WTC11 (cell line): ENCODE measurements at regions not wholly inside any gene's neighbourhood (a gene's known extent, or its start where the extent isn't known, plus 50 kb on each side); places are given as distances from the start of the nearest gene placed in this dataset.
"Not testable (repeated sequence)": the region's sequence is repeated elsewhere in the genome, so short reads cannot be mapped to it uniquely, and the experiment has no call there.

ENCODE experiments used
- ATAC-seq: fragments of 200-7000 bp; cut with Tn5 transposase; 2 replicates; pipeline ENCODE4 v1.10.0; 2021; ENCODE audit warnings: mild to moderate bottlenecking, moderate library complexity
- CTCF ChIA-PET: fragments of 300-600 bp; sonication (Branson Sonifier 250); formaldehyde crosslinking; loops from one replicate; lab custom pipeline; 2021; ENCODE audit warnings: antibody characterized with exemption; lab: Charles Lee
- POLR2A ChIA-PET: fragments of 350-600 bp; sonication (Branson Sonifier 250); formaldehyde crosslinking; loops from one replicate; lab custom pipeline; 2021; ENCODE audit warnings: antibody characterized with exemption; lab: Charles Lee
- DNase-seq: peaks from one replicate; pipeline ENCODE4 v3.0.0; 2021; ENCODE audit warnings: low spot score
- H3K27ac Mint-ChIP-seq: 2 replicates; pipeline ENCODE4 v1.8.0; 2021; ENCODE audit warnings: mixed read lengths
- H3K27me3 Mint-ChIP-seq: 2 replicates; pipeline ENCODE4 v1.8.0; 2021; ENCODE audit warnings: low read depth, mild to moderate bottlenecking, moderate library complexity, mixed read lengths
- H3K36me3 Mint-ChIP-seq: 2 replicates; pipeline ENCODE4 v1.8.0; 2021; ENCODE audit warnings: mixed read lengths
- H3K4me1 Mint-ChIP-seq: 2 replicates; pipeline ENCODE4 v1.8.0; 2022; ENCODE audit warnings: mixed read lengths
- H3K4me3 Mint-ChIP-seq: 2 replicates; pipeline ENCODE4 v1.8.0; 2021; ENCODE audit warnings: mild to moderate bottlenecking, moderate library complexity, mixed read lengths
- H3K9me3 Mint-ChIP-seq: 2 replicates; pipeline ENCODE4 v1.8.0; 2021; ENCODE audit warnings: mixed read lengths
- CBFB ChIP-seq: sonication (generic); formaldehyde crosslinking; IDR thresholded peaks from 2 replicates; pipeline ENCODE4 v1.8.1; 2022; ENCODE audit warnings: mild to moderate bottlenecking, low read depth, missing genetic modification reagents
- ESRRA ChIP-seq: sonication (generic); formaldehyde crosslinking; IDR thresholded peaks from 2 replicates; pipeline ENCODE4 v1.8.1; 2022; ENCODE audit warnings: mild to moderate bottlenecking, missing genetic modification reagents, borderline replicate concordance
- FOXJ3 ChIP-seq: sonication (generic); formaldehyde crosslinking; IDR thresholded peaks from 2 replicates; pipeline ENCODE4 v1.9.0; 2021; ENCODE audit warnings: missing genetic modification reagents, mild to moderate bottlenecking, borderline replicate concordance
- FOXP1 ChIP-seq: sonication (generic); formaldehyde crosslinking; IDR thresholded peaks from 2 replicates; pipeline ENCODE4 v1.8.0; 2022; ENCODE audit warnings: missing genetic modification reagents, mild to moderate bottlenecking, moderate library complexity, borderline replicate concordance
- IRF2 ChIP-seq: sonication (generic); formaldehyde crosslinking; IDR thresholded peaks from 2 replicates; pipeline ENCODE4 v1.8.0; 2022; ENCODE audit warnings: low read depth, missing genetic modification reagents, borderline replicate concordance
- JUN ChIP-seq: sonication (generic); formaldehyde crosslinking; IDR thresholded peaks from 2 replicates; pipeline ENCODE4 v1.8.0; 2023; ENCODE audit warnings: mild to moderate bottlenecking, missing genetic modification reagents
- NFATC4 ChIP-seq: fragments of 250-450 bp; sonication (Bioruptor Pico); IDR thresholded peaks from 2 replicates; pipeline ENCODE4 v1.9.0; 2021; ENCODE audit warnings: mild to moderate bottlenecking
- NFYB ChIP-seq: sonication (generic); formaldehyde crosslinking; conservative IDR thresholded peaks from 2 replicates; pipeline ENCODE4 v1.8.0; 2022; ENCODE audit warnings: low read depth, missing genetic modification reagents
- SOX15 ChIP-seq: fragments of 250-450 bp; sonication (Bioruptor Pico); IDR thresholded peaks from 2 replicates; pipeline ENCODE4 v1.9.0; 2021; ENCODE audit warnings: mild to moderate bottlenecking
- ZNF121 ChIP-seq: sonication (generic); formaldehyde crosslinking; IDR thresholded peaks from 2 replicates; pipeline ENCODE4 v1.8.0; 2023; ENCODE audit warnings: missing genetic modification reagents
- ZNF138 ChIP-seq: sonication (generic); formaldehyde crosslinking; conservative IDR thresholded peaks from 2 replicates; pipeline ENCODE4 v1.8.1; 2022; ENCODE audit warnings: mild to moderate bottlenecking, moderate library complexity, missing genetic modification reagents
- ZNF232 ChIP-seq: sonication (generic); formaldehyde crosslinking; IDR thresholded peaks from 2 replicates; pipeline ENCODE4 v1.8.0; 2022; ENCODE audit warnings: mild to moderate bottlenecking, missing genetic modification reagents
- TF ChIP-seq, protein P1 (sequence below): sonication (generic); formaldehyde crosslinking; IDR thresholded peaks from 2 replicates; pipeline ENCODE4 v1.8.1; 2023; ENCODE audit warnings: mild to moderate bottlenecking, missing genetic modification reagents, moderate library complexity
- TF ChIP-seq, protein P2 (sequence below): fragments of 250-450 bp; sonication (Bioruptor Pico); conservative IDR thresholded peaks from 2 replicates; pipeline ENCODE4 v1.9.0; 2021; ENCODE audit warnings: mild to moderate bottlenecking
- TF ChIP-seq, protein P3 (sequence below): sonication (generic); formaldehyde crosslinking; IDR thresholded peaks from 2 replicates; pipeline ENCODE4 v1.8.1; 2023; ENCODE audit warnings: mild to moderate bottlenecking, missing genetic modification reagents
- TF ChIP-seq, protein P4 (sequence below): sonication (generic); formaldehyde crosslinking; IDR thresholded peaks from 2 replicates; pipeline ENCODE4 v1.8.0; 2023; ENCODE audit warnings: missing genetic modification reagents

DNA sequence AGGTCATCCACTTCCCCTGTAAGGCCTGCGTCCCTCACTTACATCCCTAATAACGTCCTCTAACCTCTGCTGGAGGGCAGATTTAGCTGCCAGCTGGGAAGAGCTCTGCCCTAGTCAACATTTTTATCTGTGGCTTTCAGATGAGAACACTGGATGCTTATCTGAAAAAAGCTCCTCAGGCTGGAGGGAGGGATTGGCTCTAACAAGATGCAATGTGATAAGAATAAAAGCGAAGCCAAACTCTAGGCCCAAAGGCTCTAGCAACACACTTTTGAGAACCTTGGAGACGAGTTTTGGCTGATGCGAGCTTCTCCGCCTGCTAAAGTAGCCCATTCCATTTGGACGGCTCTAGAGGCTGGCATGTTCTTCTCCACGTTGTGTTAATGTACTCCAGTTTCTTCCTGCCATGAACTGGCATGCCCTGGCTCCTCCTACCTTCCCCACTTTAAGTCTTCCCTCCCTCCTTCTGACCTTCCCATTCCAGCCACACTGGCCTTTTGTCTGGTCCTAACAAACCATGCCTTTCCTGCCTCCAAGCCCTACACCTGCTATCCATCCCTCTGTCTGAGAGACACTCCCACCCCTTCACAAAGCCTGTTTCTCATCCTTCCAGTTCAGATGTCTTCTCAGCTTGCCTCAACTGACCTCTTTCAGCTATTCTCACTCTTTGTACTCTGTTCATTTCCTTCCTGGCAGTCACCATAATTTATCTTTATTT lies 62.5 kb upstream of the ATRNL1 start:
- Mint-ChIP-seq H3K4me1 (peaks cover 8% of the 10 kb centered on the region), H3K9me3 (no peaks in the 10 kb centered on the region), H3K4me3 (no peak overlapping the region), H3K27ac (no peak overlapping the region; the same call in 1 of the 2 replicates), H3K27me3 (no peaks in the 10 kb centered on the region), H3K36me3 (no peaks in the 10 kb centered on the region)
- no peak for DNase-seq
- POLR2A ChIA-PET, result no interaction called here
- TF ChIP-seq ZNF232 (CRISPR knock-in tag) (no peak), JUN (CRISPR knock-in tag) (no peak), ZNF138 (CRISPR knock-in tag) (no peak), FOXJ3 (CRISPR knock-in tag) (no peak), ESRRA (no peak)
- ATAC-seq, result peak; percentile 74
- CTCF ChIA-PET, result interaction anchor here (1.0 to 2.3 kb wide), 2 partner anchors 150 to 209 kb away, joined by 3 to 9 read pairs; no protein-coding TSS in a partner anchor

DNA sequence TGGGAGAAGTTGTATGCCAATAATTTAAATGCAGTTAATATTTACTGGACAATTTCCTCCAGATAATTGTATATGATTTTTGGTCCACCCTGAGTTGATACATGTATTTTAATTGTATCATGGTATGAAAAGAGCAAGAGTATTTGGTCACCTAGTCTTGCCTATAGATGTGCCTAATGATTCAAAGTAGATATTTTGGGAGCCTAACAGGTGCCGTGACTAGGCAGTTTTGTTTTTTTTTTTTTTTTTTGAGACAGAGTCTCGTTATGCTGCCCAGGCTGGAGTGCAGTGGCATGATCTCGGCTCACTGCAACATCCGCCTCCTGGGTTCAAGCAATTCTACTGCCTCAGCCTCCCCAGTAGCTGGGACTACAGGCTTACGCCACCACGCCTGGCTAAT lies 59.3 kb upstream of the ATRNL1 start:
- H3K27me3 Mint-ChIP-seq, result 0 out of 2 replicates have a peak, but pooled peaks cover 5% of the 10 kb centered on the region
- H3K36me3 Mint-ChIP-seq, result peaks cover 11% of the 10 kb centered on the region
- POLR2A ChIA-PET, result no interaction called here
- H3K4me1 Mint-ChIP-seq, result peaks cover 4% of the 10 kb centered on the region
- CTCF ChIA-PET, result interaction anchor here (0.6 to 1.5 kb wide), 2 partner anchors 8 to 649 kb away, joined by 3 read pairs; no protein-coding TSS in a partner anchor
- H3K27ac Mint-ChIP-seq, result no peak overlapping the region
- DNase-seq (no peak), ATAC-seq (no peak)
- peaks cover 24% of the 10 kb centered on the region for H3K9me3 Mint-ChIP-seq
- H3K4me3 Mint-ChIP-seq, result no peak overlapping the region
- TF ChIP-seq, protein P1, sequence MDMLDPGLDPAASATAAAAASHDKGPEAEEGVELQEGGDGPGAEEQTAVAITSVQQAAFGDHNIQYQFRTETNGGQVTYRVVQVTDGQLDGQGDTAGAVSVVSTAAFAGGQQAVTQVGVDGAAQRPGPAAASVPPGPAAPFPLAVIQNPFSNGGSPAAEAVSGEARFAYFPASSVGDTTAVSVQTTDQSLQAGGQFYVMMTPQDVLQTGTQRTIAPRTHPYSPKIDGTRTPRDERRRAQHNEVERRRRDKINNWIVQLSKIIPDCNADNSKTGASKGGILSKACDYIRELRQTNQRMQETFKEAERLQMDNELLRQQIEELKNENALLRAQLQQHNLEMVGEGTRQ (CRISPR knock-in tag), result no peak
- TF ChIP-seq IRF2 (no peak), SOX15 (no peak), NFYB (CRISPR knock-in tag) (no peak), NFATC4 (CRISPR knock-in tag) (no peak), ZNF121 (no peak), FOXP1 (CRISPR knock-in tag) (no peak), CBFB (CRISPR knock-in tag) (no peak)
- TF ChIP-seq, protein P2, sequence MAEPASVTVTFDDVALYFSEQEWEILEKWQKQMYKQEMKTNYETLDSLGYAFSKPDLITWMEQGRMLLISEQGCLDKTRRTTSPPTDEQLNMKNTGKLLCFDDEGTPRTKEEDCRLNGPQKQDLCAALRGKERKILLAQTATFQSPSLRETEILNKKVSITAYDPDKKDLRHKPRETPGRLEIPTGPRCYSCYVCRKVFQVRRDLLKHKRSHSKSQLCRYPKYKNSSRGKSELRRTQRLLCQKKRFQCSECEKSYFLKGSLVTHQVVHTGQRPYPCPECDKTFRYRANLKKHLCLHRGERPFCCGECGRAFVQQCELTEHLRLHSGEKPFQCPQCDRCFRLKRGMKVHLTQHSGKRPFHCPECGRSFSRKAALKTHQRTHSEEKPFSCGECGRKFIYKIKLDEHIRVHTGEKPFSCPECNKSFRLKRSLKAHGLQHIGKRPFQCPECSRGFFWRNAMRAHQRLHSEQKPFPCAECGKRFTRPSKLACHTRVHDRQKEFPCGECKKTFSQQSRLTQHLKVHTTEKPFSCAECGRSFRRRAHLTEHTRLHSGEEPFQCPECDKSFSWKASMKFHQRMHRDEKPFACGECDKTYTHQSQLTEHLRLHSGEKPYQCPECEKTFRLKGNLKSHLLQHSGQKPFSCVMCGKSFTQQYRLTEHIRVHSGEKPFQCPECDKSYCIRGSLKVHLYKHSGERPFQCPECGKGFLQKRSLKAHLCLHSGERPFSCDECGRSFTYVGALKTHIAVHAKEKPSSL (CRISPR knock-in tag), result no peak
- TF ChIP-seq, protein P3, sequence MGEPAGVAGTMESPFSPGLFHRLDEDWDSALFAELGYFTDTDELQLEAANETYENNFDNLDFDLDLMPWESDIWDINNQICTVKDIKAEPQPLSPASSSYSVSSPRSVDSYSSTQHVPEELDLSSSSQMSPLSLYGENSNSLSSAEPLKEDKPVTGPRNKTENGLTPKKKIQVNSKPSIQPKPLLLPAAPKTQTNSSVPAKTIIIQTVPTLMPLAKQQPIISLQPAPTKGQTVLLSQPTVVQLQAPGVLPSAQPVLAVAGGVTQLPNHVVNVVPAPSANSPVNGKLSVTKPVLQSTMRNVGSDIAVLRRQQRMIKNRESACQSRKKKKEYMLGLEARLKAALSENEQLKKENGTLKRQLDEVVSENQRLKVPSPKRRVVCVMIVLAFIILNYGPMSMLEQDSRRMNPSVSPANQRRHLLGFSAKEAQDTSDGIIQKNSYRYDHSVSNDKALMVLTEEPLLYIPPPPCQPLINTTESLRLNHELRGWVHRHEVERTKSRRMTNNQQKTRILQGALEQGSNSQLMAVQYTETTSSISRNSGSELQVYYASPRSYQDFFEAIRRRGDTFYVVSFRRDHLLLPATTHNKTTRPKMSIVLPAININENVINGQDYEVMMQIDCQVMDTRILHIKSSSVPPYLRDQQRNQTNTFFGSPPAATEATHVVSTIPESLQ (CRISPR knock-in tag), result no peak
- TF ChIP-seq, protein P4, sequence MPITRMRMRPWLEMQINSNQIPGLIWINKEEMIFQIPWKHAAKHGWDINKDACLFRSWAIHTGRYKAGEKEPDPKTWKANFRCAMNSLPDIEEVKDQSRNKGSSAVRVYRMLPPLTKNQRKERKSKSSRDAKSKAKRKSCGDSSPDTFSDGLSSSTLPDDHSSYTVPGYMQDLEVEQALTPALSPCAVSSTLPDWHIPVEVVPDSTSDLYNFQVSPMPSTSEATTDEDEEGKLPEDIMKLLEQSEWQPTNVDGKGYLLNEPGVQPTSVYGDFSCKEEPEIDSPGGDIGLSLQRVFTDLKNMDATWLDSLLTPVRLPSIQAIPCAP, result no peak

DNA sequence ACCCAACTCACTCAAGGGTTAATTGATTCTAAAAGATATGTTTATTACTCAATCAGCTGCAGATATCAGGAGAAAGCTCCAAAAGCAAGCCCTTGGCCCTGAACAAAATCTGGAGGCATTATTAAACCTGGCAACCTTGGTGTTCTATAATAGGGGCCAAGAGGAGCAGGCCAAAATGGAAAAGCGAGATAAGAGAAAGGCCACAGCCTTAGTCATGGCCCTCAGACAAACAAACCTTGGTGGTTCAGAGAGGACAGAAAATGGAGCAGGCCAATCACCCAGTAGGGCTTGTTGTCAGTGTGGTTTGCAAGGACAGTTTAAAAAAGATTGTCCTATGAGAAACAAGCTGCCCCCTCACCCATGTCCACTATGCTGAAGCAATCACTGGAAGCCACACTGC lies 53.4 kb upstream of the ATRNL1 start:
- H3K27me3 Mint-ChIP-seq, ATAC-seq, H3K27ac Mint-ChIP-seq, DNase-seq, H3K4me3 Mint-ChIP-seq, CTCF ChIA-PET, POLR2A ChIA-PET, H3K4me1 Mint-ChIP-seq: not testable (repeated sequence)
- Mint-ChIP-seq H3K36me3 (peaks cover 16% of the 10 kb centered on the region), H3K9me3 (peaks cover 53% of the 10 kb centered on the region)
